Left ventricle myocardium inferior (tissue), 1 donor: ENCODE measurements at regions not wholly inside any gene's neighbourhood (a gene's known extent, or its start where the extent isn't known, plus 50 kb on each side); places are given as distances from the start of the nearest gene placed in this dataset.

ENCODE experiments used
- DNase-seq: peaks from one replicate; pipeline ENCODE4 v3.0.0-alpha.2; 2020
- H3K27ac ChIP-seq: fragments of 200-600 bp; replicated peaks from 2 replicates; pipeline ENCODE4 v1.8.0; 2021
- H3K27me3 ChIP-seq: fragments of 200-600 bp; 2 replicates; pipeline ENCODE4 v1.8.0; 2021; ENCODE audit warnings: low read depth
- H3K36me3 ChIP-seq: fragments of 200-600 bp; 2 replicates; pipeline ENCODE4 v1.8.0; 2021
- H3K4me1 ChIP-seq: fragments of 200-600 bp; 2 replicates; pipeline ENCODE4 v1.8.0; 2021
- H3K4me3 ChIP-seq: fragments of 200-600 bp; 2 replicates; pipeline ENCODE4 v1.8.0; 2021; ENCODE audit warnings: mild to moderate bottlenecking, moderate library complexity
- H3K9me3 ChIP-seq: fragments of 200-600 bp; replicated peaks from 2 replicates; pipeline ENCODE4 v1.8.0; 2021
- intact Hi-C: fragments of 100-400 bp; cut with micrococcal nuclease; formaldehyde crosslinking; loops from one replicate; pipeline ENCODE4 v1.11.0; 2022
- TF ChIP-seq, protein P1 (sequence below): fragments of 200-600 bp; IDR thresholded peaks from 2 replicates; pipeline ENCODE4 v1.8.0; 2021; ENCODE audit warnings: antibody characterized with exemption, mild to moderate bottlenecking, borderline replicate concordance
- donor health status: DM: no; HTN: yes; CAD: no; lungs with severe emphysema.

DNA sequence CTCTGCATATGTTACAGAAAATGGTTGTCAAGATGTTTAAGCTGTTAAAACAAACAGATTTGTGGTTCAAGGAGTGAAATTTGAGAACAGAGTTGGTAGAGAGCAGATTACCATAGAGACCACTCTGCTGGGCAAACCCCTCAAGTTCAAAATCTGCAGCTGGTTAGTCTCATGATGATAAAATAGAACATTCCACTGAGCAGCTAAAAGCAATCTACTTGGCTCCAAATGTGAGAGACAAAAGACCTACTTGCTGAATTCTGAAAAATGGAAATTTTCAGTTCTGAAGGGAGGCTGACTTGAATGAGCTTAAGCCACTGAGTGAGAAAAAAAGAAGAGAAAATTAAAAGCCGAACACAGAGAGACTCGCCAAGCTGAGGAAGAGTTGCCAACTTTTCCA, 519.3 kb downstream of the NOVA1 start:
- intact Hi-C loops: no loop called here
- DNase-seq: no peak
- TF ChIP-seq, protein P1, sequence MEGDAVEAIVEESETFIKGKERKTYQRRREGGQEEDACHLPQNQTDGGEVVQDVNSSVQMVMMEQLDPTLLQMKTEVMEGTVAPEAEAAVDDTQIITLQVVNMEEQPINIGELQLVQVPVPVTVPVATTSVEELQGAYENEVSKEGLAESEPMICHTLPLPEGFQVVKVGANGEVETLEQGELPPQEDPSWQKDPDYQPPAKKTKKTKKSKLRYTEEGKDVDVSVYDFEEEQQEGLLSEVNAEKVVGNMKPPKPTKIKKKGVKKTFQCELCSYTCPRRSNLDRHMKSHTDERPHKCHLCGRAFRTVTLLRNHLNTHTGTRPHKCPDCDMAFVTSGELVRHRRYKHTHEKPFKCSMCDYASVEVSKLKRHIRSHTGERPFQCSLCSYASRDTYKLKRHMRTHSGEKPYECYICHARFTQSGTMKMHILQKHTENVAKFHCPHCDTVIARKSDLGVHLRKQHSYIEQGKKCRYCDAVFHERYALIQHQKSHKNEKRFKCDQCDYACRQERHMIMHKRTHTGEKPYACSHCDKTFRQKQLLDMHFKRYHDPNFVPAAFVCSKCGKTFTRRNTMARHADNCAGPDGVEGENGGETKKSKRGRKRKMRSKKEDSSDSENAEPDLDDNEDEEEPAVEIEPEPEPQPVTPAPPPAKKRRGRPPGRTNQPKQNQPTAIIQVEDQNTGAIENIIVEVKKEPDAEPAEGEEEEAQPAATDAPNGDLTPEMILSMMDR: no peak
- Histone ChIP-seq H3K4me3 (no peak overlapping the region), H3K27me3 (no peaks in the 10 kb centered on the region), H3K9me3 (no peaks in the 10 kb centered on the region), H3K36me3 (no peaks in the 10 kb centered on the region), H3K4me1 (no peaks in the 10 kb centered on the region), H3K27ac (no peak overlapping the region)

DNA sequence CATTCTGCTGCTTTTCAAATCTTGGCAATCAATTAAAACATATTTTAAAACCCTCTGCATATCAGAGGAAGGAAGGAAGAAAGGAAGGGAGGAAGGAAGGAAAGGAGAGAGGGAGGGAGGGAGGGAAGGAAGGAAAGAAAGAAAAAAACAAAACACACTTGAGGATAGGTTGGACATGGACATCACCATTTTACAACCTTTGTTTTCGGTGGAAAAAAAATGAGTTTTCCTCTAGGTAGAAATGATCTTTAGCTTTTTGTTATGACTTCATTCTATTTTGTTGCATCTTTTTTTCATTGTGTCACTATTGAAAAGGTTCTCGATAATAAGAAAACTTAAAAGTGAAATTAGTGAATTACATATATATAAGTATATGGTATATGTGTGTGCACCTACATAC, 522.9 kb downstream of the NOVA1 start:
- Histone ChIP-seq H3K4me3 (no peak overlapping the region), H3K36me3 (no peaks in the 10 kb centered on the region), H3K27ac (no peak overlapping the region), H3K27me3 (no peaks in the 10 kb centered on the region), H3K9me3 (no peaks in the 10 kb centered on the region), H3K4me1 (no peaks in the 10 kb centered on the region)
- intact Hi-C loops: no loop called here
- TF ChIP-seq, protein P1: no peak
- no peak for DNase-seq

DNA sequence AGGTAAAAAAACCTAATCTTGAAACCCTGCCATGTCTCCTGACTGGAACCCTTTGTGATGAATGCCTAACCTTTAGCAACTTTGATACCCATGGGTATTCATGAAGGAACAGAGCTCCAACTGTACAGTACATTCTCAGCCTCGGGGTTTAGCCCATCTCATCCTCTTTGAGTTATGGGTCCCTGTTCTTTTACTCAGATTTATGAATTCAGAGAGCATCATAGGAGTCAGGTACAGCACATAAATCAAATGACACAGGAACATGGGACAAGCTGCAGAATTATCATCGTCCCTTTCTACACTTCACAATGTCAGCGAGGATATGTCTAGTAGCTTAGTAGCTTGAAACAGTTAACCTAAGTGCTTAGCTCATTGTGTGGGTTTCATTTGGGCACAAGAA, 527.4 kb downstream of the NOVA1 start:
- Histone ChIP-seq H3K9me3 (no peaks in the 10 kb centered on the region), H3K27me3 (no peaks in the 10 kb centered on the region), H3K36me3 (no peaks in the 10 kb centered on the region), H3K4me1 (no peaks in the 10 kb centered on the region), H3K4me3 (no peak overlapping the region), H3K27ac (no peak overlapping the region)
- DNase-seq: no peak
- TF ChIP-seq, protein P1: no peak
- intact Hi-C loops: no loop called here

DNA sequence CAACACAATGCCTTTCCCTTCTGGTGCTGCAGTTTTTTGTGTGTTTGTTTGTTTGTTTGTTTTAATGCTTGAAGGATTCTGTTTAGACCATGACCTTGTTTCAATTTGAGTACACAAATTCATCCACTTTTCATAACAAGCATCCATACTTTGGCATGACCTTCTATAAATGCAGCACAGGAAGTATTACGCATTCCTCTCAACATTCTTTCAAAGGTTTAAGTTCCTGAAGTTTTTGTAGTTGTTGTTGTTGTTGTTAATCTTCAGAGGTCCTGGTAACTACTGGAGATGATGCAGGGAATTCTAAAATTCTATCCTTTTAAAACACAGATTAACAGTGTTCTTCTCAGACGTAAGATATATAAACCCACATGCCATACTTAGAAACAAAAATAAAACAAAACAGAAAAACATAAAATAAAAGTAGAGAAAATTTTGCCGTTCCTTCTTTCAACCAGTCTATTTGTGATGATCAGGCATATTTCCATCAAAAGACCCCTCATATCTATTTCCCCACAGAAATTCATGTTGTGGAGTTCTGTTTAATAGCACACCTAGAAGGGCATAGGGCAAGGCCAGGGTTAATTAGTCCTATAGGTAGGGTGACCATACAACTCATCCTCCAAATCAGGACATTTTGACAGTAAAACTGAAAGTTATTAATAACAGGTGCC, 529.9 kb downstream of the NOVA1 start:
- no peak for DNase-seq
- no peak overlapping the region for H3K4me3 ChIP-seq

DNA sequence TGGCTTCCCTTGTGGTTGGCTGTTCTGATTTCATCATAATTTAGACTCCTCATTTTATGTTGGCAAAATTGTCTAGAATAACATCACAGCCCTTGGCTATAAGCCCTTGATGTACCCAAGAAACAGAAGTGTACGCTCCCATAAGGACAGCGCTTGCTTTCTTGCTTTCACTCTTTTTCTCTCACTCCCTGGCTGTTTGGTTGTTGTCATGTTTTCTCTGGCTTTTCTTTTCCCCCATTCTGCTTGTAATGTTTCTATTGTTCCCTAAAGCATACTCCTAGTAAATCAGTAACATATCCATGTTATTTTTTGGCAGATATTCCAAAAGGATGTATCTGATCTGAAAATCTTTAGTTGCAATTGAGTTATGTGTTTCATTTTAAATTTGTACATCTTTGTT, 530.5 kb downstream of the NOVA1 start:
- intact Hi-C loops: no loop called here

More for the DNA sequence above, 529.9 kb downstream of the NOVA1 start:
- no peaks in the 10 kb centered on the region for H3K36me3 ChIP-seq
- intact Hi-C loops: no loop called here
- H3K27me3 ChIP-seq: no peaks in the 10 kb centered on the region
- no peak overlapping the region for H3K27ac ChIP-seq
- TF ChIP-seq, protein P1: no peak
- no peaks in the 10 kb centered on the region for H3K4me1 ChIP-seq
- H3K9me3 ChIP-seq: no peaks in the 10 kb centered on the region

More for the DNA sequence above, 530.5 kb downstream of the NOVA1 start:
- Histone ChIP-seq H3K27ac (no peak overlapping the region), H3K9me3 (no peaks in the 10 kb centered on the region), H3K4me3 (no peak overlapping the region), H3K27me3 (no peaks in the 10 kb centered on the region), H3K4me1 (no peaks in the 10 kb centered on the region), H3K36me3 (no peaks in the 10 kb centered on the region)
- no peak for DNase-seq
- TF ChIP-seq, protein P1: no peak
